Neural crest cell (in vitro differentiated cells): ENCODE measurements at regions not wholly inside any gene's neighbourhood (a gene's known extent, or its start where the extent isn't known, plus 50 kb on each side); places are given as distances from the start of the nearest gene placed in this dataset.

Experiments
- DNase-seq: peaks from one replicate; pipeline ENCODE4 v3.0.0; 2021; ENCODE audit warnings: low read depth, mixed read lengths, low spot score
- H3K27ac Mint-ChIP-seq: one replicate; pipeline ENCODE4 v1.8.0; 2021; ENCODE audit warnings: mild to moderate bottlenecking, mixed read lengths; ENCODE audit not compliant: unreplicated experiment
- H3K27me3 Mint-ChIP-seq: 2 replicates; pipeline ENCODE4 v1.8.0; 2021; ENCODE audit warnings: low read depth, mild to moderate bottlenecking, mixed read lengths
- H3K36me3 Mint-ChIP-seq: 2 replicates; pipeline ENCODE4 v1.8.0; 2021; ENCODE audit warnings: low read depth, mild to moderate bottlenecking, mixed read lengths
- H3K4me1 Mint-ChIP-seq: 2 replicates; pipeline ENCODE4 v1.8.0; 2021; ENCODE audit warnings: mixed read lengths
- H3K4me3 Mint-ChIP-seq: one replicate; pipeline ENCODE4 v1.8.0; 2021; ENCODE audit warnings: mild to moderate bottlenecking, mixed read lengths
- H3K9me3 Mint-ChIP-seq: 2 replicates; pipeline ENCODE4 v1.8.0; 2021; ENCODE audit warnings: mixed read lengths
- TF ChIP-seq, protein P1 (sequence below): fragments of 200-600 bp; sonication (generic); conservative IDR thresholded peaks from 2 replicates; pipeline ENCODE4 v1.5.0; 2021; ENCODE audit warnings: antibody characterized with exemption, mild to moderate bottlenecking

DNA sequence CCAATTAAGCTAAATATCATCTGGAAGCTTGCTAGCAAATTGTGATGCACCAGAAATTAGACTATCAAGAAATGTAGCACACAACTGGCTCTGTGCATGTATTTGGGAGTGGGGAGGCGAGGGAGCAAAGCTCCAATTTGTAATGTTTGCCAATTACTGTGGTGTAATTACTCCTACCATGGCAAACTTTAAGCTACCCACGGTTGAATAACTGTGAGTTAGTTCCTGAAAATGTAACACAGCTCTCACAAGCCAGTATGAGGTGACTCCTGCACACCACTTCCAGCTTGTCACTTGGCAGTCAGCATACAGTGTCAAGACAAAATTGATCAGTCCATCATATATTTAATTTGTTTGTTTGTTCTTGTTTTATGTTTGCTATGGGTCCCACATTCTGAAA, 141.2 kb downstream of the TM2D1 start:
- peaks cover 5% of the 10 kb centered on the region for H3K27me3 Mint-ChIP-seq
- TF ChIP-seq, protein P1, sequence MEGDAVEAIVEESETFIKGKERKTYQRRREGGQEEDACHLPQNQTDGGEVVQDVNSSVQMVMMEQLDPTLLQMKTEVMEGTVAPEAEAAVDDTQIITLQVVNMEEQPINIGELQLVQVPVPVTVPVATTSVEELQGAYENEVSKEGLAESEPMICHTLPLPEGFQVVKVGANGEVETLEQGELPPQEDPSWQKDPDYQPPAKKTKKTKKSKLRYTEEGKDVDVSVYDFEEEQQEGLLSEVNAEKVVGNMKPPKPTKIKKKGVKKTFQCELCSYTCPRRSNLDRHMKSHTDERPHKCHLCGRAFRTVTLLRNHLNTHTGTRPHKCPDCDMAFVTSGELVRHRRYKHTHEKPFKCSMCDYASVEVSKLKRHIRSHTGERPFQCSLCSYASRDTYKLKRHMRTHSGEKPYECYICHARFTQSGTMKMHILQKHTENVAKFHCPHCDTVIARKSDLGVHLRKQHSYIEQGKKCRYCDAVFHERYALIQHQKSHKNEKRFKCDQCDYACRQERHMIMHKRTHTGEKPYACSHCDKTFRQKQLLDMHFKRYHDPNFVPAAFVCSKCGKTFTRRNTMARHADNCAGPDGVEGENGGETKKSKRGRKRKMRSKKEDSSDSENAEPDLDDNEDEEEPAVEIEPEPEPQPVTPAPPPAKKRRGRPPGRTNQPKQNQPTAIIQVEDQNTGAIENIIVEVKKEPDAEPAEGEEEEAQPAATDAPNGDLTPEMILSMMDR, result no peak
- no peaks in the 10 kb centered on the region for H3K36me3 Mint-ChIP-seq
- H3K9me3 Mint-ChIP-seq, result no peaks in the 10 kb centered on the region
- H3K4me3 Mint-ChIP-seq, result no peak overlapping the region
- no peak overlapping the region for H3K27ac Mint-ChIP-seq
- DNase-seq, result no peak
- H3K4me1 Mint-ChIP-seq, result no peaks in the 10 kb centered on the region

DNA sequence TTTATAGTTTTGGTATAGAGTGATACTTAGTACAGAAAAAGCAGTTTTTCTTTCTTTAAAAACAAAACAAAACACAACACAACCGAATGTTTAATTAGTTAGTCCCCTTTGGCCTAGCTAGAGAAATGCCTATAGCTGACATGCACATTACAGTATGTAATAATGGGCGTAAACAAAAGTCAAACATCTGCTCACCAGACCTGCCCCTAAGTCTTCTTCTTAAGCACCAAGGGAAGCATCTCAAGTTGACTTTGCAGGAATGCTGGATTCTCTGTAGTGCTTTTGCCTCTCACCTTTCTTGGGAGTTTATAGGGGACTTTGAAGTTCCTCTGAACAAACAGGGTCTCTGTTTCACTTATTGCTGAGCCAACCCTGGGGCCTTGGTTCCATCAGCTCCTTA, 143.7 kb downstream of the TM2D1 start:
- no peak overlapping the region for H3K27ac Mint-ChIP-seq
- no peak overlapping the region for H3K4me3 Mint-ChIP-seq
- no peaks in the 10 kb centered on the region for H3K4me1 Mint-ChIP-seq
- no peak for DNase-seq
- H3K27me3 Mint-ChIP-seq, result peaks cover 5% of the 10 kb centered on the region
- H3K9me3 Mint-ChIP-seq, result peaks cover 3% of the 10 kb centered on the region
- H3K36me3 Mint-ChIP-seq, result no peaks in the 10 kb centered on the region
- TF ChIP-seq, protein P1, result no peak

DNA sequence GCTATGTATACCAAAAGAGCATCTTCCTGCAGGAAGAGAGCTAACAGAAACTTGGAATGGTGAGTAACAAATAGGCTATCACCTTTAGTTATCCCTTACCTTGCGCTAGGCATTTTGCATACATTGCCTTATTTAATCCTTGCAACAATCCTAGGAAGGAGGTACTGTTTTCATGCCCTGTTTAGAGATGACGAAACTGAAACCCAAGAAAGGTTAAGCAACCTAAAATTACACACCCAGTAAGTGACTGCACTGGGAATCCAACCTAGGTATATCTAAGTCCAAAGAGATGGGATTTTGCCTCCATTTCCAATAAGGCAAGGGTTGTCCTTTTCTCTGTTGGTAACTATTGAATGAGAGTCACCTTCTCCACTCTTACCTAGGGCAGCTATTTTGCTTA, 144.5 kb downstream of the TM2D1 start:
- H3K4me3 Mint-ChIP-seq, result no peak overlapping the region
- TF ChIP-seq, protein P1, result no peak
- peaks cover 3% of the 10 kb centered on the region for H3K9me3 Mint-ChIP-seq
- no peak overlapping the region for H3K27ac Mint-ChIP-seq
- peaks cover 6% of the 10 kb centered on the region for H3K27me3 Mint-ChIP-seq
- H3K36me3 Mint-ChIP-seq, result no peaks in the 10 kb centered on the region
- no peaks in the 10 kb centered on the region for H3K4me1 Mint-ChIP-seq
- no peak for DNase-seq

DNA sequence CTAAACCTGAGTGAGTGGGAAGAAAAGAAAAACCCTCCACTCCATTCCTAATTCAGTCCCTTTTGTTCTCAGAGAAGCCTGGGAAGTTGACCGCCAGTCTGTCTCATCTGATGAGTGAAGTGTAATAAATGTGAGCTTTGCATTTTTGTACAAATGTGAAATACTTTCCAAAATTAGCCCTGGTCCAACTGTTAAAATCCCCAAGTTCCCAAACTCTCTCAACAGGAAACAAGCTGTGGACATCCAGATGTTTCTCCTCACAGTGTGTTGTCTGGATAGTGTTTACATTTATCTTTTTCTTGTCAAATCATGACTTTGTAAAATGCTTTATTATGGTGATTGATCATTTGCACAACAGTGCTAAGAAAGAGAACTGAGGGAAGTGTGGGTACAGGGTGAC, 145.1 kb downstream of the TM2D1 start:
- TF ChIP-seq, protein P1, result no peak
- H3K9me3 Mint-ChIP-seq, result peaks cover 5% of the 10 kb centered on the region
- no peak for DNase-seq
- H3K4me3 Mint-ChIP-seq, result no peak overlapping the region
- H3K4me1 Mint-ChIP-seq, result no peaks in the 10 kb centered on the region
- peaks cover 2% of the 10 kb centered on the region for H3K36me3 Mint-ChIP-seq
- no peak overlapping the region for H3K27ac Mint-ChIP-seq
- H3K27me3 Mint-ChIP-seq, result peaks cover 10% of the 10 kb centered on the region

DNA sequence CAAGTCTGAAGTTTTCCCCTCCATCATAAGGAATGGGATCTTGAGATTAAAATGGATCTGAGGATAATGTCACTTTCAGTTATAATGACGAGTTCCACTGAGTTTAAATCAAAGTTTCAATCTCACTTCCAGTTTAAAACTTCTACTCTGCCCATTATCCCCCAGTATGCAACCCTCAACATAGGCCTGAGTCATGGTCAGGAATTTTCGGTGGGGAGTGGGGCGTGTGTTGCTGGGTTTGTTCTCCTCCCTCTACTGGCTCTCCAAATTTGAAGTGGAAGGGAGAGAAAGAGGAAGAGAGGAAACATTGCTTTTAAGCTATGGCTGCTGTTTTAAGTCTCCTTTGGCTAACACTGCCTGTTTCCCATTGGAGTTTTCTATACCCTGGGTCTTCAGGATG, 152.9 kb downstream of the TM2D1 start:
- H3K4me1 Mint-ChIP-seq, result peaks cover 14% of the 10 kb centered on the region
- H3K4me3 Mint-ChIP-seq, result no peak overlapping the region
- peaks cover 3% of the 10 kb centered on the region for H3K36me3 Mint-ChIP-seq
- TF ChIP-seq, protein P1, result no peak
- DNase-seq, result no peak
- peaks cover 6% of the 10 kb centered on the region for H3K27me3 Mint-ChIP-seq
- H3K27ac Mint-ChIP-seq, result no peak overlapping the region
- peaks cover 6% of the 10 kb centered on the region for H3K9me3 Mint-ChIP-seq

DNA sequence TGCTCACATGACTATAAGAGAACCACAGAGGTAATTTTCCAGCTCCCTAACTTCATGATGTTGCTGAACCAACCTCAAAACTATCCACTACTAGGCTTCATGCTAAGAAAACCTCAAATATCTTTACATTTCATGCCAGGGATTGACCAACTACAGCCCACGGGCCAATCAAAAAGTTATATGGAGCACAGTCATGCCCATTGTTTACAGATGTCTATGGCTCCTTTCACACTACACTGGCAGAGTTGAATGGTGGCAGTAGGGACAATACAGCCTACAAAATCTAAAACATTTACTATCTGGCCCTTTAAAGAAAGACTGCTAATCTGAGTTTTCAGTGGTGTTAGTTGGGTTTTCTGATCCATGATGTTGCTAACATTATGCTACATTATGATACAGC, 154.8 kb downstream of the TM2D1 start:
- peaks cover 6% of the 10 kb centered on the region for H3K36me3 Mint-ChIP-seq
- H3K27me3 Mint-ChIP-seq, result peaks cover 2% of the 10 kb centered on the region
- no peak overlapping the region for H3K27ac Mint-ChIP-seq
- TF ChIP-seq, protein P1, result no peak
- no peak overlapping the region for H3K4me3 Mint-ChIP-seq
- peaks cover 14% of the 10 kb centered on the region for H3K4me1 Mint-ChIP-seq
- H3K9me3 Mint-ChIP-seq, result peaks cover 9% of the 10 kb centered on the region
- no peak for DNase-seq
